HCT116 (cell line): ENCODE measurements at regions not wholly inside any gene's neighbourhood (a gene's known extent, or its start where the extent isn't known, plus 50 kb on each side); places are given as distances from the start of the nearest gene placed in this dataset.

Source experiments
- ATAC-seq: fragments of 200-7000 bp; cut with Tn5 transposase; 2 replicates; pipeline ENCODE4 v1.9.1; 2020; ENCODE audit warnings: mild to moderate bottlenecking, moderate library complexity
- BruUV-seq: library from RNA; stranded (reverse); fragments of 400-500 nt; replicated peaks from 2 replicates; lab custom pipeline; 2021; lab: Mats Ljungman, UMichigan
- CTCF ChIA-PET: fragments of 300-600 bp; sonication (Branson Sonifier 250); formaldehyde crosslinking; loops from one replicate; lab custom pipeline; 2021; ENCODE audit warnings: antibody characterized with exemption; lab: Charles Lee
- POLR2A ChIA-PET: fragments of 300-600, 350-600 bp; sonication (Branson Sonifier 250); formaldehyde crosslinking; loops from one replicate; lab custom pipeline; 2021; ENCODE audit warnings: antibody characterized with exemption; lab: Charles Lee
- RAD21 ChIA-PET, 2 experiments: fragments of 300-600 bp; sonication (Branson Sonifier 250); formaldehyde crosslinking; loops; one replicate each; lab custom pipeline; 2023; ENCODE audit warnings: low total read pairs in 2 of 2; ENCODE audit not compliant: uncharacterized antibody in 2 of 2, unreplicated experiment in 2 of 2, low non-redundant PET in 1 of 2; lab: Charles Lee
- DNase-seq: peaks from one replicate; pipeline ENCODE4 v3.0.0-alpha.2; 2010; ENCODE audit warnings: low read depth, low spot score
- H2AFZ ChIP-seq: fragments of 200-600 bp; shearing (Covaris generic), sonication (generic); 2 replicates; pipeline ENCODE4 v1.6.1; 2017; ENCODE audit warnings: low read depth, mixed run types, mixed read lengths, antibody characterized with exemption, low read length; ENCODE audit not compliant: poor library complexity, severe bottlenecking
- H3K27ac ChIP-seq: 2 replicates; pipeline ENCODE4 v1.5.1; 2012; ENCODE audit warnings: low read depth, low read length
- H3K27me3 ChIP-seq: fragments of 200-600 bp; sonication (generic); 2 replicates; pipeline ENCODE4 v1.6.1; 2016; ENCODE audit warnings: mixed run types, low read length, mixed read lengths; ENCODE audit not compliant: insufficient read depth
- H3K36me3 ChIP-seq, 2 experiments: fragments of 200-500 bp in 1 of 2; fragments of 200-600 bp in 1 of 2; sonication (Bioruptor generic) in 1 of 2; sonication (generic) in 1 of 2; 2 replicates each; pipeline versions ENCODE4 v1.5.1 to v1.6.1; 2014 to 2016; ENCODE audit warnings: low read length in 2 of 2, inconsistent platforms in 1 of 2, mixed read lengths in 1 of 2, mixed run types in 1 of 2; ENCODE audit not compliant: insufficient read depth in 2 of 2, control insufficient read depth in 1 of 2
- H3K4me1 ChIP-seq, 2 experiments: fragments of 200-600 bp in 1 of 2; sonication (generic) in 1 of 2; 2 replicates each; pipeline versions ENCODE4 v1.5.1 to v1.6.1; 2012 to 2017; ENCODE audit warnings: low read length in 2 of 2, inconsistent platforms in 1 of 2, mild to moderate bottlenecking in 1 of 2, mixed read lengths in 1 of 2, mixed run types in 1 of 2, moderate library complexity in 1 of 2; ENCODE audit not compliant: insufficient read depth in 2 of 2, control insufficient read depth in 1 of 2
- H3K4me2 ChIP-seq: fragments of 200-600 bp; sonication (generic); 2 replicates; pipeline ENCODE4 v1.6.1; 2017; ENCODE audit warnings: mixed run types, low read length, mixed read lengths
- H3K4me3 ChIP-seq, 2 experiments: fragments of 200-600 bp in 1 of 2; sonication (generic) in 1 of 2; replicated peaks in 1 of 2; 2 replicates each; pipeline ENCODE4 v1.5.1; 2011 to 2016; ENCODE audit warnings: low read length in 2 of 2, control low read depth in 1 of 2, low read depth in 1 of 2, mild to moderate bottlenecking in 1 of 2, mixed read lengths in 1 of 2, mixed run types in 1 of 2
- H3K79me2 ChIP-seq: fragments of 200-600 bp; sonication (generic); 2 replicates; pipeline ENCODE4 v1.6.1; 2017; ENCODE audit warnings: mild to moderate bottlenecking, mixed run types, low read length, moderate library complexity, mixed read lengths; ENCODE audit not compliant: insufficient read depth
- H3K9ac ChIP-seq: fragments of 200-600 bp; sonication (generic); 2 replicates; pipeline ENCODE4 v1.6.1; 2016; ENCODE audit warnings: low read length, mixed read lengths
- H3K9me2 ChIP-seq: fragments of 200-600 bp; sonication (generic), shearing (Covaris generic); 2 replicates; pipeline ENCODE4 v1.6.1; 2017; ENCODE audit warnings: mixed run types, mild to moderate bottlenecking, moderate library complexity; ENCODE audit not compliant: insufficient read depth
- H3K9me3 ChIP-seq, 2 experiments: fragments of 200-500 bp in 1 of 2; fragments of 200-600 bp in 1 of 2; sonication (Bioruptor generic) in 1 of 2; sonication (generic) in 1 of 2; 2 replicates each; pipeline ENCODE4 v1.6.1; 2014 to 2017; ENCODE audit warnings: low read length in 2 of 2, mixed read lengths in 2 of 2, inconsistent platforms in 1 of 2, low read depth in 1 of 2, mild to moderate bottlenecking in 1 of 2, mixed run types in 1 of 2, moderate library complexity in 1 of 2; ENCODE audit not compliant: control insufficient read depth in 1 of 2, insufficient read depth in 1 of 2
- H4K20me1 ChIP-seq: fragments of 200-600 bp; sonication (generic), shearing (Covaris generic); 2 replicates; pipeline ENCODE4 v1.6.1; 2017; ENCODE audit warnings: mixed run types, mild to moderate bottlenecking, moderate library complexity; ENCODE audit not compliant: insufficient read depth
- ATF3 ChIP-seq: IDR thresholded peaks from 2 replicates; pipeline ENCODE4 v1.6.1; 2012
- CBX3 ChIP-seq: IDR thresholded peaks from 2 replicates; pipeline ENCODE4 v1.6.1; 2012; ENCODE audit warnings: low read depth
- CEBPB ChIP-seq: IDR thresholded peaks from 2 replicates; pipeline ENCODE4 v1.6.1; 2012; ENCODE audit warnings: low read depth
- CTCF ChIP-seq, 3 experiments: fragments of 200-600 bp in 1 of 3; sonication (generic) in 1 of 3; IDR thresholded peaks in 2 of 3; conservative IDR thresholded peaks in 1 of 3; 2 replicates each; pipeline ENCODE4 v1.5.1; 2012 to 2017; ENCODE audit warnings: low read depth in 2 of 3, low read length in 2 of 3, antibody characterized with exemption in 1 of 3, borderline replicate concordance in 1 of 3, control low read depth in 1 of 3, mild to moderate bottlenecking in 1 of 3, mixed read lengths in 1 of 3, mixed run types in 1 of 3, moderate library complexity in 1 of 3; ENCODE audit not compliant: insufficient read depth in 1 of 3
- ELF1 ChIP-seq: IDR thresholded peaks from 2 replicates; pipeline ENCODE4 v1.6.1; 2012; ENCODE audit warnings: low read depth, borderline replicate concordance
- EZH2 ChIP-seq: fragments of 200-600 bp; sonication (generic); IDR thresholded peaks from 2 replicates; pipeline ENCODE4 v1.6.1; 2017; ENCODE audit warnings: antibody characterized with exemption, mixed run types
- MAX ChIP-seq: IDR thresholded peaks from 2 replicates; pipeline ENCODE4 v1.6.1; 2012
- SRF ChIP-seq: IDR thresholded peaks from 2 replicates; pipeline ENCODE4 v1.6.1; 2012; ENCODE audit warnings: low read depth
- ZNF274 ChIP-seq: fragments of 200-500 bp; sonication (Bioruptor generic); IDR thresholded peaks from 2 replicates; pipeline ENCODE4 v1.6.1; 2014; ENCODE audit warnings: mild to moderate bottlenecking, low read depth, low read length, inconsistent platforms
- intact Hi-C: fragments of 100-400 bp; cut with micrococcal nuclease; formaldehyde crosslinking; loops from 2 replicates; pipeline ENCODE4 v1.10.0; 2022

GRCh38 chr1:239717918-239718184, 331.5 kb downstream of the CHRM3 start (continued):
- TF ChIP-seq ZNF274 (no peak), CEBPB (no peak), MAX (no peak), ELF1 (no peak), EZH2 (no peak), SRF (no peak)

- Histone ChIP-seq H3K9ac (no peak overlapping the region), H3K9me3 (peaks cover 13 to 38% of the 10 kb centered on the region in 2 experiments; a peak in 2 of 4 replicates), H3K4me3 (no peak overlapping the region), H3K4me1 (no peaks in the 10 kb centered on the region), H3K79me2 (no peaks in the 10 kb centered on the region), H3K27ac (no peak overlapping the region)
- BruUV-seq: no TSS peak
- RAD21 ChIA-PET: no interaction called here
- ATAC-seq: no peak
- TF ChIP-seq CTCF (IDR thresholded peaks at IDR 0.05 in 2 of 3, conservative IDR thresholded peaks at IDR 0.05 in 1 of 3; ENCODE audit: borderline replicate concordance in 1 of 3, insufficient read depth in 1 of 3, low read depth in 2 of 3, low read length in 2 of 3) (no peak), CBX3 (no peak), ATF3 (no peak)
- TF ChIP-seq, all 23 proteins: peak for 0
- Histone ChIP-seq H3K4me2 (no peak overlapping the region), H3K9me2 (no peaks in the 10 kb centered on the region), H3K27me3 (no peaks in the 10 kb centered on the region), H2AFZ (no peak overlapping the region), H3K36me3 (no peaks in the 10 kb centered on the region), H4K20me1 (no peaks in the 10 kb centered on the region)
- CTCF ChIA-PET: no interaction called here
- intact Hi-C loops: no loop called here
- POLR2A ChIA-PET: no interaction called here
- no peak for DNase-seq
These were observed 332.2 kb downstream of the CHRM3 start for GRCh38 chr1:239718571-239718970.
